ENCODE measurements at regions not wholly inside any gene's neighbourhood (a gene's known extent, or its start where the extent isn't known, plus 50 kb on each side); places are given as distances from the start of the nearest gene placed in this dataset.

GRCh38 chr1:29739176-29739575 is 502.9 kb downstream of the PTPRU start:
- Histone ChIP-seq H3K9me3 (no peaks in the 10 kb centered on the region), H3K36me3 (replicated peaks) (no peaks in the 10 kb centered on the region), H3K4me3 (no peak overlapping the region), H3K4me1 (no peaks in the 10 kb centered on the region), H3K27me3 (ENCODE audit: low read depth) (0 out of 2 replicates have a peak, but pooled peaks cover 3% of the 10 kb centered on the region)
- in situ Hi-C loops (cut with MboI; ENCODE audit: low sequenced_read_pairs) = no loop called here
- no peak for DNase-seq (ENCODE audit: low spot score in 2 of 2)

- H3K27me3 ChIP-seq (ENCODE audit: low read depth) = 0 out of 2 replicates have a peak, but pooled peaks cover 3% of the 10 kb centered on the region
- in situ Hi-C loops (cut with MboI; ENCODE audit: low sequenced_read_pairs) = no loop called here
- no peak overlapping the region for H3K4me3 ChIP-seq
- H3K9me3 ChIP-seq = no peaks in the 10 kb centered on the region
- peak in 1 of 2 experiments; percentile 73 for DNase-seq (ENCODE audit: low spot score in 2 of 2)
- H3K4me1 ChIP-seq = no peaks in the 10 kb centered on the region
- H3K36me3 ChIP-seq (replicated peaks) = no peaks in the 10 kb centered on the region
Measured at GRCh38 chr1:29736582-29737188, 500.4 kb downstream of the PTPRU start.

- no peaks in the 10 kb centered on the region for H3K27me3 ChIP-seq (ENCODE audit: low read depth)
- no peak for DNase-seq (ENCODE audit: low spot score in 2 of 2)
- in situ Hi-C loops (cut with MboI; ENCODE audit: low sequenced_read_pairs) = no loop called here
- H3K4me1 ChIP-seq = no peaks in the 10 kb centered on the region
- no peaks in the 10 kb centered on the region for H3K9me3 ChIP-seq
- H3K4me3 ChIP-seq = no peak overlapping the region
- H3K36me3 ChIP-seq (replicated peaks) = no peaks in the 10 kb centered on the region
Measured at GRCh38 chr1:29732453-29732852, 496.1 kb downstream of the PTPRU start.

- Histone ChIP-seq H3K4me1 (no peaks in the 10 kb centered on the region), H3K9me3 (no peaks in the 10 kb centered on the region), H3K4me3 (no peak overlapping the region), H3K27me3 (ENCODE audit: low read depth) (no peaks in the 10 kb centered on the region), H3K36me3 (replicated peaks) (no peaks in the 10 kb centered on the region)
- in situ Hi-C loops (cut with MboI; ENCODE audit: low sequenced_read_pairs) = no loop called here
- no peak for DNase-seq (ENCODE audit: low spot score in 2 of 2)
Measured at GRCh38 chr1:29730623-29731022, 494.3 kb downstream of the PTPRU start.

- H3K36me3 ChIP-seq (replicated peaks) = no peaks in the 10 kb centered on the region
- DNase-seq (ENCODE audit: low spot score in 2 of 2) = no peak
- in situ Hi-C loops (cut with MboI; ENCODE audit: low sequenced_read_pairs) = no loop called here
- no peaks in the 10 kb centered on the region for H3K4me1 ChIP-seq
- no peak overlapping the region for H3K4me3 ChIP-seq
- H3K27me3 ChIP-seq (ENCODE audit: low read depth) = no peaks in the 10 kb centered on the region
- no peaks in the 10 kb centered on the region for H3K9me3 ChIP-seq
Measured at GRCh38 chr1:29729281-29729680, 493.0 kb downstream of the PTPRU start.

- DNase-seq (ENCODE audit: low spot score in 2 of 2) = no peak
- Histone ChIP-seq H3K4me1 (no peaks in the 10 kb centered on the region), H3K9me3 (no peaks in the 10 kb centered on the region), H3K4me3 (no peak overlapping the region), H3K27me3 (ENCODE audit: low read depth) (no peaks in the 10 kb centered on the region), H3K36me3 (replicated peaks) (no peaks in the 10 kb centered on the region)
- in situ Hi-C loops (cut with MboI; ENCODE audit: low sequenced_read_pairs) = no loop called here
Measured at GRCh38 chr1:29728703-29729102, 492.4 kb downstream of the PTPRU start.

GRCh38 chr1:29725262-29725661 is 488.9 kb downstream of the PTPRU start:
- Histone ChIP-seq H3K27me3 (ENCODE audit: low read depth) (no peaks in the 10 kb centered on the region), H3K4me1 (no peaks in the 10 kb centered on the region), H3K36me3 (replicated peaks) (no peaks in the 10 kb centered on the region), H3K9me3 (no peaks in the 10 kb centered on the region), H3K4me3 (no peak overlapping the region)
- in situ Hi-C loops (cut with MboI; ENCODE audit: low sequenced_read_pairs) = no loop called here
- DNase-seq (ENCODE audit: low spot score in 2 of 2) = no peak

GRCh38 chr1:29722598-29722997 is 486.3 kb downstream of the PTPRU start:
- Histone ChIP-seq H3K27me3 (ENCODE audit: low read depth) (no peaks in the 10 kb centered on the region), H3K9me3 (no peaks in the 10 kb centered on the region), H3K36me3 (replicated peaks) (no peaks in the 10 kb centered on the region), H3K4me3 (no peak overlapping the region), H3K4me1 (no peaks in the 10 kb centered on the region)
- in situ Hi-C loops (cut with MboI; ENCODE audit: low sequenced_read_pairs) = no loop called here
- no peak for DNase-seq (ENCODE audit: low spot score in 2 of 2)

- in situ Hi-C loops (cut with MboI; ENCODE audit: low sequenced_read_pairs) = no loop called here
- H3K27me3 ChIP-seq (ENCODE audit: low read depth) = no peaks in the 10 kb centered on the region
- DNase-seq (ENCODE audit: low spot score in 2 of 2) = no peak
- H3K36me3 ChIP-seq (replicated peaks) = no peaks in the 10 kb centered on the region
- H3K4me1 ChIP-seq = no peaks in the 10 kb centered on the region
- H3K9me3 ChIP-seq = no peaks in the 10 kb centered on the region
- no peak overlapping the region for H3K4me3 ChIP-seq
Measured at GRCh38 chr1:29719253-29719652, 482.9 kb downstream of the PTPRU start.

- no peak for DNase-seq (ENCODE audit: low spot score in 2 of 2)
- in situ Hi-C loops (cut with MboI; ENCODE audit: low sequenced_read_pairs) = no loop called here
- H3K4me3 ChIP-seq = no peak overlapping the region
- no peaks in the 10 kb centered on the region for H3K36me3 ChIP-seq (replicated peaks)
- no peaks in the 10 kb centered on the region for H3K9me3 ChIP-seq
- H3K27me3 ChIP-seq (ENCODE audit: low read depth) = no peaks in the 10 kb centered on the region; the same call in 1 of the 2 replicates
- H3K4me1 ChIP-seq = no peaks in the 10 kb centered on the region
Measured at GRCh38 chr1:29718791-29719190, 482.5 kb downstream of the PTPRU start.

GRCh38 chr1:29716306-29716705 is 480.0 kb downstream of the PTPRU start:
- H3K4me3 ChIP-seq = no peak overlapping the region
- in situ Hi-C loops (cut with MboI; ENCODE audit: low sequenced_read_pairs) = no loop called here
- no peak for DNase-seq (ENCODE audit: low spot score in 2 of 2)
- no peaks in the 10 kb centered on the region for H3K4me1 ChIP-seq
- H3K36me3 ChIP-seq (replicated peaks) = no peaks in the 10 kb centered on the region
- H3K27me3 ChIP-seq (ENCODE audit: low read depth) = peaks cover 2% of the 10 kb centered on the region; the same call in 1 of the 2 replicates
- no peaks in the 10 kb centered on the region for H3K9me3 ChIP-seq

GRCh38 chr1:29713857-29714256 is 477.5 kb downstream of the PTPRU start:
- no peak for DNase-seq (ENCODE audit: low spot score in 2 of 2)
- Histone ChIP-seq H3K36me3 (replicated peaks) (no peaks in the 10 kb centered on the region), H3K9me3 (no peaks in the 10 kb centered on the region), H3K4me3 (no peak overlapping the region), H3K4me1 (no peaks in the 10 kb centered on the region), H3K27me3 (ENCODE audit: low read depth) (peaks cover 2% of the 10 kb centered on the region; the same call in 1 of the 2 replicates)
- in situ Hi-C loops (cut with MboI; ENCODE audit: low sequenced_read_pairs) = no loop called here

- in situ Hi-C loops (cut with MboI; ENCODE audit: low sequenced_read_pairs) = no loop called here
- no peak for DNase-seq (ENCODE audit: low spot score in 2 of 2)
Measured at GRCh38 chr1:29712801-29713200, 476.5 kb downstream of the PTPRU start.

GRCh38 chr1:29712284-29712651 is 475.9 kb downstream of the PTPRU start:
- Histone ChIP-seq H3K4me3 (no peak overlapping the region), H3K4me1 (no peaks in the 10 kb centered on the region), H3K9me3 (no peaks in the 10 kb centered on the region), H3K36me3 (replicated peaks) (no peaks in the 10 kb centered on the region), H3K27me3 (ENCODE audit: low read depth) (peaks cover 2% of the 10 kb centered on the region; the same call in 1 of the 2 replicates)
- DNase-seq (ENCODE audit: low spot score in 2 of 2) = no peak
- in situ Hi-C loops (cut with MboI; ENCODE audit: low sequenced_read_pairs) = no loop called here

More at GRCh38 chr1:29712801-29713200, 476.5 kb downstream of the PTPRU start:
- Histone ChIP-seq H3K4me1 (no peaks in the 10 kb centered on the region), H3K4me3 (no peak overlapping the region), H3K27me3 (ENCODE audit: low read depth) (peaks cover 2% of the 10 kb centered on the region; the same call in 1 of the 2 replicates), H3K36me3 (replicated peaks) (no peaks in the 10 kb centered on the region), H3K9me3 (no peaks in the 10 kb centered on the region)

All from HAP-1 (cell line).